ENCODE measurements at regions not wholly inside any gene's neighbourhood (a gene's known extent, or its start where the extent isn't known, plus 50 kb on each side); places are given as distances from the start of the nearest gene placed in this dataset.

DNA sequence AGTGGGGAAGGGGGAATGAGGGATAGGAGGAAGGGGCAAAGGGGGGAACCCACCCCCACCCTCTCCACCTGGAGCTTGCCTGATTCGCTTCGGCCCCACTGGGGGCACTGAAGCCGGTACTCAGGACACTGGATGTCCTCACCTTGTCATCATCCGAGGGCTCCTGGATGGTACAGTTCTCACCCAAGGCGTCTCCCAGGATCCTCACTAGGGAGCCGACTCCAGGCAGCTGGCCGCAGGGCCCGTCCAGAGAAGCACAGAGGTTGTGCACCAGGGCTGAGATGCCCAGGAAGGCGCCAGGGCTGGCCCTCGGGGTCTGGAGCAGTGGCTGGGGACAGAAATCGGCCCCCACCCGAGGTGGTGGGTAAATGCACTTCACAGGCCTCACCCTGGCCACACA is 92.3 kb downstream of the LITAF start:
- DNase-seq (ENCODE audit: low read depth) = no peak
- H3K36me3 ChIP-seq (ENCODE audit: control insufficient read depth, insufficient read depth, low read length, severe bottlenecking) = no peaks in the 10 kb centered on the region
- no peaks in the 10 kb centered on the region for H3K27me3 ChIP-seq (replicated peaks; ENCODE audit: control insufficient read depth, insufficient read depth, low read length)
- no peak overlapping the region for H3K4me3 ChIP-seq (ENCODE audit: low read length)
- H3K4me1 ChIP-seq (ENCODE audit: control insufficient read depth, insufficient read depth, low read length) = peaks cover 27% of the 10 kb centered on the region
- no peak overlapping the region for H3K9ac ChIP-seq (ENCODE audit: low read length)
- H3K9me3 ChIP-seq (ENCODE audit: control insufficient read depth, low read length) = peaks cover 8% of the 10 kb centered on the region

DNA sequence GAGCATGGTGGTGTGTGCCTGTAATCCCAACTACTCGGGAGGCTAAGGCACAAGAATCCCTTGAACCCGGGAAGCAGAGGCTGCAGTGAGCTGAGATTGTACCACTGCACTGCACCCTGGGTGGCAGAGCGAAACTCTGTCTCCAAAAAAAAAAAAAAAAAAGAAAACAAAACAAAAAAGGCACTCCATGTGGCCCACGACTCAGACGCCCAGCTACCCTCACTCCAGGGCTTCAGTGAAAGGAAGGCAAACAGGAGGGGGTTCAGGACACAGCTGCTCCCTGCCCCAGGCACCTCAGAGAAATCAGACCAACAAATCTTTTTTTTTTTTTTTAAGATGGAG is 91.7 kb downstream of the LITAF start:
- DNase-seq (ENCODE audit: low read depth) = no peak
- Histone ChIP-seq H3K36me3 (ENCODE audit: control insufficient read depth, insufficient read depth, low read length, severe bottlenecking) (no peaks in the 10 kb centered on the region), H3K4me3 (ENCODE audit: low read length) (no peak overlapping the region), H3K9ac (ENCODE audit: low read length) (no peak overlapping the region), H3K9me3 (ENCODE audit: control insufficient read depth, low read length) (peaks cover 8% of the 10 kb centered on the region), H3K27me3 (replicated peaks; ENCODE audit: control insufficient read depth, insufficient read depth, low read length) (no peaks in the 10 kb centered on the region), H3K4me1 (ENCODE audit: control insufficient read depth, insufficient read depth, low read length) (peaks cover 27% of the 10 kb centered on the region)
